NCI-H1417 (cell line): ENCODE measurements at regions not wholly inside any gene's neighbourhood (a gene's known extent, or its start where the extent isn't known, plus 50 kb on each side); places are given as distances from the start of the nearest gene placed in this dataset.

Source experiments
- DNase-seq, 3 experiments: peaks; one replicate each; lab custom pipeline; 2025; lab: John Stamatoyannopoulos, UW

DNA sequence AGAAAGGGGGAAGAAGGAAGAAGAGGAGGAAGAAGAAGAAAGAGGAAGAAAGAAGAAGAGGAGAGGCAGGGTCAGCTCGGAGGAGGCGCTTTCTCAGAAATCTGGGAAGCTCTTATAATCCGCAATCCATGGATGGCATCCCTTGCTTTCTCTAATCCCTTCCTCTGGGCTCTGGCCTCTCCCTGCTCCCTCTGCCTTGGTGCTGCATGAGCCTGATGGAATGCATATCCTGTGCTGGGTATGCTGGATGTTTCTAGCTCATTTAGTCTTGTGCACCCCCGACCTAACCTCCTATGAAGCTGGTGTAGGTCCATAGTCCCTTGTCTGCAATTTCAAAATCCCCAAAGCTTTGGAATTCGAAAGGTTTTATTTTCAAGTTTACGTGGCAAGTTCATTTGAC, 94.2 kb upstream of the MYL2 start:
- DNase-seq = no peak

DNA sequence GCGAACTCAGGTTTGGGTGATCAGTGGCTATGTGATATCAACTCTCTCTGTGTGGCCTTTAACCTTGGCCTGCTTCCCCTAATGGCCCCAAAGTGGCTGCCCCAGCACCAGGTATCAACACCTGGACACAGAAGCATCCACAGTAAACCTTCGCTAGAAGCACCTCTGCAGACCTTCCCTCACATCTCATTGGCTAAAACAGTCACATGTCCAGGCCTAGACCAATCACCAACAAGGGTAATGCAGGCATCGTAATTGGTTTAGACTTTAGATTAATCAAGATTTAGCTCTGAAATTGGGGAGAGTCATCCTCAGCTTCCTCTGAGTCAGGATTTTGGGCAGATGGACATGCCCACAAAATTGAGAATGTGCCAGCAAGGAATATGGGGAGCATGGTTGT, 92.5 kb upstream of the MYL2 start:
- no peak for DNase-seq

DNA sequence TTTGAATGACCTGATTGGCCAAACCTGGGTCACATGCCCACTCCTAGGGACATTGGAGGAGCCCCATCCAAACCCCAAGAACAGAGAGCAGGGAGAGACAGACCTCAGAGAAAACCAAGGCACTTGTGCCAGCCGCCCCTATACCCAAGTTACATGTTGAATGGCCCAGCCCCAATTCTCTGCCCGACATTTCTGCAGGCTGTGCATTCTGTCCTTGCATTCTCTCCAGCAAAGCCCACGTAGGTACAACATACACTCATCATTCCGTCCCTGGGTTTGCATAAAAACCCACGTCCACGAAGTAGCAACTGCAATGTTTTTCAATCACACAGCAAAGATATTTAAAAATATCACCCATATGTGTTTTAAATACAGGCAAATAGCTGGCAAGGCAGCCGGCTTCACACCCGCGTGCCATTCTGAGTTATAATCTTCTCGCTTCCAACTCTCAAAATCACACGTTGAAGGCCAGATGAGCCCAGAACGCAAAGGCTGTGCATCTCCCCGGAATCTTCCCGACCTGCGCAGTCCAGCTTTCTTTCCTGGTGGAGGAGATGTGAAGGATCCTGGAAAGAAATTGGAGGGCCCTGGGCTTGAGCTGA, 91.7 kb upstream of the MYL2 start:
- no peak for DNase-seq

DNA sequence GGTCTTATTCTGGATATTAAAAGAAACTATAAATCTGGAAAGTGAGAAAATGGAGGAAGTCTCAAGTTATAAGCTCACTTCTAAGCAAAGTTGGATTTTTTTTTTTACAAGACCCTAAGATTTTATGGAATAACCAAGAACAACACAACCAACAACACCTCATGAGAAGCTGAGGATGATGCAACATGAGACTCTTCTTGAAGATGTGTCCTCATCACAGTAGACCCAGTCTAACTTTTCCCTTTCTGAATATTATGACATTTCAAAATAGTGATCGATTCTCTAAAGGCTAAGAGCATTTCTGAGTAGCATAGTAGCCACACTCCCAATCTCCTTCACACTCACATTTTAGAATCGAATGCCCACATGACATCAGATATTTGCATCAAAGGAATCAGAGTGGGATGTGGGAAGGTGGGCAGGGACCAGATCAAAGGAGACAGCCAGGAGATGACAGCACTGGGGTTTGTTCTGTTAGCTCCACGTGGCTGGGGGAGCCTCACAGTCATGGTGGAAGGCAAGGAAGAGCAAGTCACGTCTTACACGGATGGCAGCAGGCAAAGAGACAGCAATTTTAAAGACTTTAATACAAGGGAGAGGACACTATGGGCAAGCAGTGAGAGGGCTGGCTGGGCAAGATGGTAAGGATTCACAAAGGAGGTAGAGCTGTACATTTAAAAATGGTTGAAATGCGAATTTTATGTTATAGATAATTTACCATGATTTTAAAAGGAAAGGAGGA, 90.7 kb upstream of the MYL2 start:
- DNase-seq = no peak

DNA sequence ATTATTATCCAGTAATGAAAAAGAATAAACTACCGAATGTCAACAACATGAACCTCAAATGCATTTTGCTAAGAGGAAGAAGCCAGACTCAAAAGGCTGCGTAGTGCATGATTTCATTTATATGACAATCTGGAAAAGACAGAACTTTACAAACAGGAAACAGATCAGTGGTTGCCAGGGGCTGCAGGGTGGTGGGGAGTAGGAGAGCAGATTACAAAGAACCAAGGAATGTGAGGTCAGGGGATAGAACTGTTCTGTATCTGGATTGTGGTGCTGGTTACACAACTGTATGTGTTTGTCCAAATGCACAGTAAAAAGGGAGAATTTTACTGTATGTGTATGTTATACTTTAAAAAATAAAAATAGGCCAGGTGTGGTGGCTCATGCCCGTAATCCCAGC, 89.7 kb upstream of the MYL2 start:
- DNase-seq = no peak

DNA sequence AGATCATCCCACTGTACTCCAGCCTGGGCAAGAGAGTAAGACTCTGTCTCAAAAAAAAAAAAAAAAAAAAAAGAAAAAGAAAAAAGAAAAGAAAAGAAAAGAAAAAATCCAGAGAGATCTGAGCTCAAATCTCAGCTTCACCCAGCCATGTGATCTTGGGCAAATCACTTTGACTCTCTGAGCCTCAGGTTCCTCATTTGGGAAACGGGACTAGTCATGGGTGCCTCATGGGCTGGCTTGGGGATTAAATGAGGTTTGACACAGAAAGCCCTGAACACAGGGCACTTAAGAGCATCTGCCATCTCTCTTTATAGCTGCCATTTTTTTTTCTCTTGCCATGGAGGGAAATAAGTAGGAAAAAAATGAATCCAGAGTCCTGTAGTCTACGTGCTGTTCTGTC, 86.2 kb upstream of the MYL2 start:
- no peak for DNase-seq

DNA sequence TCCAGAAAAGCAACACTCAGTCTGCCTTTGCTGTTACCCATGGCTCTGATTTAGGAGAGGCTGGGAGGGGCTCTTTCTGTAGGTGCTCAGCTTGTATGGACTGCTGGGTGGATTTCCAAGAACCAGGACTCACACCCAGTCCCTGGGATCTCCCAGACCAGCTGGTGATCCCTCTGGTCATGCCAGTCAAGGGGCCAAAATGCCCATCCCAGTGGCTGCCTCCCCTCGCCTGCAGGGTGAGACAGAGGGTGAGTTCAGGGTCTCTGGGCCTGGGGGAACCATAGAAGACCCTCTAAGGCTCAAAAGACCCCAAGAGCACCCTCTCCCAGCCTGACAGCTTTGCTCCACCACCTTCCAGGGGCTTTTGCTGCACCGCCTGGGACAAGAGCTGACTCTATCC, 78.6 kb upstream of the MYL2 start:
- DNase-seq = no peak

DNA sequence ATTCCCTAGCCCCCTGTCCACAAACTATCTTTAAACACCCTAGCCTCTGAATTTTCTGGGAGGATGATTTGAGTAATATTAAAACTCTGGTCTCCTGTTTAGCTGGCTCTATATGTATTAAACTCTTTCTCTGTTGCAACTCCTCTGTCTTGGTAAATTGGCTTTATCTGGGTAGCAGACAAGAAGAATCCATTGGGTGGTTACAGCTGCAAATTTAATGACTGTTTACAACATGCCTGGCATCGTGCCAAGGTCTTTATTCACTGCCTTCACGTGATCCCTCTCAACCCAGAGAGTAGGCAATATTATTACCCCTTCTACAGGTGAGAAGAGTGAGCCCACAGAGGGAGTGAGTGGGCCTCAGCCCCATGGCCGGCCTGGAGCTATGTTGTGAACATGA, 77.8 kb upstream of the MYL2 start:
- peak in 1 of 3 experiments; percentile 31 for DNase-seq

DNA sequence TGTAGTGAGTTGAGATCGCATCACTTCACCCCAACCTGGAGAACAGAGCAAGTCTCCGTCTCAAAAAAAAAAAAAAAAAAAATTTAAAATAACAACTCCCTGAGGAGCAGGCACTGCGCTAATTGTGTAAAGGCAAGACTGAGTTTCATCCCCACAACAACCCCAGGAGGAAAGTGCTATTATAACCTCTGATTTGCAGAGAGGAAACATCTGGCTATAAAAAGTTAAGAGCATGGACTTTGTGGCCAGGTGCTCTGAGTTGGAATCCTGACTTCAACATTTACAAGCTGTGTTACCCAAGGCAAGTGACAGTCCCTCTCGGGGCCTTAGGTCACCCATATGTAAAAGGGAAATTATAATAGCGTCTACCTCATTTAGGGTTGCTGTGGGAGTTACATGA, 76.0 kb upstream of the MYL2 start:
- no peak for DNase-seq

DNA sequence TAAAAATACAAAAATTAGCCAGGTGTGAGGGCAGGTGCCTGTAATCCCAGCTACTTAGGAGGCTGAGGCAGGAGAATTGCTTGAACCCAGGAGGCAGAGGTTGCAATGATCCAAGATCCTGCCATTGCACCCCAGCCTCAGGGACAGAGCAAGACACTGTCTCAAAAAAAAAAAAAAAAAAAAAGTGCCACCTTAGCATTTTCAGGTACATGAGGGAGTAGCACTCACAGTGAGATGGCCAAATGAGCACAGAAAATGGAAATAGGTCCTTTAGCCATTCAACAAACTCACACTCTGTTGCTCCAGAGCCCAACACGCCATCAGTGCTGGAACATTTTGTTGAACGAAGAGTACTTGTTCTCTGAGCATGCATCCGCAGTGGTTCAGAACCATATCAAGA, 75.2 kb upstream of the MYL2 start:
- DNase-seq = no peak

DNA sequence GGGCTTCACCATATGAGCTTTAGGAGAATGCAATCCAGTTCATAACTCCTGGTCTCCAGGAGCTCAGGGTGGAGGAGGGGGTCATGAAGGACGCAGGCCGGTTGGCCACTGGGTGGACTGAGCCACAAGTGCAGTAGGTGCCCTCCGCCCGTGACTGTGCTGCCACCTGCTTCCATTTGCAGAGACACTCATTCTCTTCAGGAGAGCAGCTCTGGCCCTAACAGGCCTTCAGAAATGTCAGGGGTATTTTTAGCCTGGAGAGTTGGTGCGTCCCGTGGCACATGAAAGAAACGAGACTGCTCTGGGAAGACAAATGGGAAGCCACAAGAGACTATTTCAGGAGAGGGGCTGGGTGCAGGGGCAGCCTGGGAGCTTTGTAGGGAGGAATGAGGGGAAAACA, 74.6 kb upstream of the MYL2 start:
- DNase-seq = no peak

DNA sequence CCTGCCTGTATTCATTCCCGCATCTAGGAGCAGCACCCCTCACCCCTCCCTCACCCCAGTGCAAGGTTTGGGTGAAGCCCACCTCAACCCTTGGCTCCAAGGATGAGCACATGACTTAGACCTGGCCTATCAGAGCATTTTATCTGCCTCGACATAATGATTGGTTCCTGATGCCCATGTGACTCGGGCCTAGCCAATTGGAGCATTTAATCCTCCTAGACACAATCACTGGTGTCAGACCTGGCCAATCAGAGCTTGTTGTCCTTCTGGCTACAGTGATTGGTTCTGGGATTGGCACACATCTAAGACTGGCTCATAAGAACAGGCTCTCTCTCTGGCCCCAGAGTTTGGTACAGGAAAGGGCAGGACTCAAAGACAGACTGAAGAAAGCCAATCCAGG, 73.1 kb upstream of the MYL2 start:
- no peak for DNase-seq

DNA sequence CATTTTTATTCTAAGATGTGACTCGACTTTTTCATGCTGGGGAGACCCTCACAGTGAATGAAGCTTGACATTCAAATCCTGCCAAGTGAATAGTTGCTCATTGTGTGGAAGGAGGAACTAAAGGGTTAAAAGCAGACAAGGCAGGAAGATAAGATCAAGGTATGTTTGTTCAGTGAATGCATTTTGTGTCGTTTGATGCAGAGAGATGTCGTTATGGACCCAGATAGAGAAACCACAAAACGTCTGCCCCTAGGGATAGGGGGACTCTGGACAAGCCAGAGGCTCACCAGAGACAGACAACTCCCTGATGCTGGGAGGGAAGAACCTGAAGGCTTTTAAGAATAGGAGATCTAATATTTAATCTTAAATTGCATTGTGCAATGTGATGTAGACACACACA, 72.5 kb upstream of the MYL2 start:
- no peak for DNase-seq

DNA sequence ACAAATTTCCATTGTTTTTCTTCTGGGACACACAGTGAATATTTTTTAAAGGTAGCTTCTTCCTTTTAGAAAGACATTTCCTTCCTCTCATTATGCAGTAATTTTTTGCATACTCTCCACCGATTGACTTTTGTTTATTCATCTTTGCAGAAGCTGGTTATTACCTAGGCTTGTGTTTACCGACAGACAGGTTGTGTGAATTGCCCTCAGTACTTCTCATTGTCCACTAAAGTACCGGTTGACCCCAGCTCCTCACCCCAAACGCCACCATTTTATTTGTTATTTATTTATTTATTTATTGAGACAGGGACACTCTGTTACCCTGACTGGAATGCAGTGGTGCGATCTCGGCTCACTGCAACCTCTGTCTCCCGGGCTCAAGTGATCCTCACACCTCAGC, 63.4 kb upstream of the MYL2 start:
- peak in 1 of 3 experiments; percentile 47 for DNase-seq

DNA sequence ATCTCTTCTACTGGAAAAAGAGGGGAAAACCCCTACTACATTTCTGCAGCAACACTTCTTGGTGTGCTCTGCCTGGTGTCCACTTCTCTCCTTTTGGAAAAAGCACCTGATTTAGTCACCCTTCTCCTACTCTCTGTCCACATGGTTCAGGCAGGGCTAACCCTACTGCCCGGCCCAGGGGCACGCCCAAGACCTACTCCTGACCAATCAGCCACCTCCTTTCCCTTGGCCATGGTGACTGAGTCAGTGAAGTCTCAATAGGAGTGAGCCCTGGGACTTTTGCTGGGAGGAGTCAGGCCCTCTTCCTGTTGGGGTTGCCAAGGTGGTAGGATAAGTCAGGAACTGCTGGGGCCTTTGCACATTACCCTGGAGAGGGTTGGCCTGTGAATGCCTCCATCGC, 52.5 kb upstream of the MYL2 start:
- DNase-seq = no peak

DNA sequence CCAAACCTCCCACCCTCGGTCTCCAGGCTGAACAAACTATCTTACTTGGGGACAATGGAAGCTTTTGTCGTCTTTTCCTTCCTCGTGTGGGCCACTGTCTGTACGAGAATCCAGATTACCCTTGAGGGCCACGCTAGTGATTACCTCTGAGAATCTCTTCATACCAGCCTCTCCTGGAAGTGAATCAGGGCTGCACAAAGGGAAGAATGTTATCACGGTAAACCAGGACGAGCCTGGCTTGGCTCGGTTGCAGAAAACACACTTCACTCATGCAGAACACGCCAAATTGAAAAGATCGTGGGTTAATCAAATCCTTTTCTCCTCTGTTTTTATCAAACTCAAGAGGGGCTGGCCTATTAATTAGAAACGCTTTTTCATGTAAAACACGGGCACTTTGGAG, 51.6 kb upstream of the MYL2 start:
- DNase-seq = no peak

DNA sequence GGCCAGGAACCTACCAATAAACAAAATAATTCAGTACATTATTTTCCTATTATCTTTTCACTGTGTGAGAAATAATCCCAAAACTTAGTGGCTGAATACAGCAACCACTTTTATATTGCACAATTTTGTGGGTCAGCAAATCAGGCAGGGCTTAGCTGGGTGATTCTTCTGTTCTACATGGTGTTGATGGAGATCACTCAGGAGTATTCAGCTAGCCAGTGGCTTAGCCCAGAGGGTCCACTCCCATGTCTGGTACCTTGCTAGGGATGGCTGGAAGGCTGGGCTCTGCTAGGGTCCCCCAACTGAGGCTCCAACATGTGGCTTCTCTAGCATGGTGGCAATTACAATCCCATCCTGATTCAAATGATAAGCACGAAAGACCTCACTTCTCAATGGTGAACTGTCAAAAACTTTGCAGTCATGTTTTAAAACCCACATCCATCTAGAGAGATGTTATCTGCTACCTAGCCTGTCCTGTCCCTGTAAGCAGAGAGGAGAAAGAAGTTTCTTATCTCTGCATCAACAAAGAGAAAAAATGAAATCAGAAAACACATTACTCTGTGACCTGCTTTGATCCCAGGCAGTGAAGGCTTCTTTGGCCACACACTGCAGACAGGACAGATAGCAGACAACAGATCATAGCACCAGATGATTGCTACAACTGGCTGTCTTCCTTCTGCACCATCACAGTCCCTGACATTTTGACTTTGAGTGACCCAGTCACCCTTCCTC, 51.0 kb upstream of the MYL2 start:
- DNase-seq = no peak
